ENCODE measurements at regions not wholly inside any gene's neighbourhood (a gene's known extent, or its start where the extent isn't known, plus 50 kb on each side); places are given as distances from the start of the nearest gene placed in this dataset.
A peak's percentile ranks its signal among the peaks of the same experiment; 100 is the strongest.

DNA sequence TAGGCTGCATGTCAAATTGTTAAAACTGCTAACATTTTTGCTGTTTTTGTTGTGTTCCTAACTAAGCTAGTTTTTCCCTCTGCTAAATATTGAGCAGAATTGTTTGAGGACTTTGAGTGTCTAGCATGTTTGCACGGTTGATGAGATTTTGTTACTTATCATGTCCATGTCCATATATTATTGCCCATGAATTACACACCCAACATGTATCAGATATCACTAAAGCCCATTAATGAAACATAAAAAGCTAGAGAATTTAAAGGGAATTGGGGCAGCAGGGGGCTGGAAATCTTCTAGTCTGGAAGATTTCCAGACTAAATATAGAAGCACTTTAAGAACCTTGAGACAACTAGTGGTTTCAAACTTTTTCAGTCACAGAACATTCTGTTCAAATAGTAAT, 197.7 kb downstream of the SNX10 start:
- ChIA-PET CTCF (no interaction called here), POLR2A (interaction anchor here (1.7 kb wide), 1 partner anchor 93 kb away, joined by 4 read pairs; no protein-coding TSS in a partner anchor)
- TF ChIP-seq LEF1 (IDR thresholded peaks at IDR 0.05; ENCODE audit: borderline replicate concordance) (no peak), FOXA1 (IDR thresholded peaks at IDR 0.05) (no peak), ELF4 (IDR thresholded peaks at IDR 0.05) (no peak), CTBP1 (IDR thresholded peaks at IDR 0.05; ENCODE audit: borderline replicate concordance) (0 out of 2 replicates have a peak, but pooled peaks have one; percentile 43), ARNT (IDR thresholded peaks at IDR 0.05) (no peak), L3MBTL2 (conservative IDR thresholded peaks at IDR 0.05) (no peak), FOXK2 (IDR thresholded peaks at IDR 0.05) (no peak), BHLHE40 (IDR thresholded peaks at IDR 0.05; ENCODE audit: borderline replicate concordance) (no peak), SUZ12 (IDR thresholded peaks at IDR 0.05) (no peak), ZNF384 (IDR thresholded peaks at IDR 0.05) (no peak)
- TF ChIP-seq, protein P1, sequence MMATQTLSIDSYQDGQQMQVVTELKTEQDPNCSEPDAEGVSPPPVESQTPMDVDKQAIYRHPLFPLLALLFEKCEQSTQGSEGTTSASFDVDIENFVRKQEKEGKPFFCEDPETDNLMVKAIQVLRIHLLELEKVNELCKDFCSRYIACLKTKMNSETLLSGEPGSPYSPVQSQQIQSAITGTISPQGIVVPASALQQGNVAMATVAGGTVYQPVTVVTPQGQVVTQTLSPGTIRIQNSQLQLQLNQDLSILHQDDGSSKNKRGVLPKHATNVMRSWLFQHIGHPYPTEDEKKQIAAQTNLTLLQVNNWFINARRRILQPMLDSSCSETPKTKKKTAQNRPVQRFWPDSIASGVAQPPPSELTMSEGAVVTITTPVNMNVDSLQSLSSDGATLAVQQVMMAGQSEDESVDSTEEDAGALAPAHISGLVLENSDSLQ (IDR thresholded peaks at IDR 0.05): peak; percentile 47
- no peak for DNase-seq (ENCODE audit: extremely low spot score)

- TF ChIP-seq L3MBTL2 (conservative IDR thresholded peaks at IDR 0.05) (no peak), ARNT (IDR thresholded peaks at IDR 0.05) (no peak), FOXK2 (IDR thresholded peaks at IDR 0.05) (no peak), ELF4 (IDR thresholded peaks at IDR 0.05) (no peak), NFRKB (IDR thresholded peaks at IDR 0.05) (no peak), BHLHE40 (IDR thresholded peaks at IDR 0.05; ENCODE audit: borderline replicate concordance) (no peak), ZNF384 (IDR thresholded peaks at IDR 0.05) (no peak)
- POLR2A ChIA-PET: interaction anchor here (0.5 to 1.7 kb wide), 2 partner anchors 93 to 692 kb away, joined by 3 to 4 read pairs; no protein-coding TSS in a partner anchor
- DNase-seq (ENCODE audit: extremely low spot score): no peak
- CTCF ChIA-PET: no interaction called here
Measured at GRCh38 chr7:26489906-26490639, 198.4 kb downstream of the SNX10 start.

- POLR2A ChIA-PET: interaction anchor here (0.5 to 1.7 kb wide), 2 partner anchors 94 to 691 kb away, joined by 3 to 4 read pairs; no protein-coding TSS in a partner anchor
- DNase-seq (ENCODE audit: extremely low spot score): no peak
- no peak for TF ChIP-seq BHLHE40 (IDR thresholded peaks at IDR 0.05; ENCODE audit: borderline replicate concordance)
- TF ChIP-seq L3MBTL2 (conservative IDR thresholded peaks at IDR 0.05): peak; percentile 41; the same call in 1 of the 2 replicates
- TF ChIP-seq ARNT (IDR thresholded peaks at IDR 0.05): no peak
- no peak for TF ChIP-seq SUZ12 (IDR thresholded peaks at IDR 0.05)
- TF ChIP-seq, protein P1 (IDR thresholded peaks at IDR 0.05): no peak
- no peak for TF ChIP-seq TARDBP (IDR thresholded peaks at IDR 0.05)
- CTCF ChIA-PET: interaction anchor here (1.0 to 1.1 kb wide), 2 partner anchors 121 to 177 kb away, joined by 3 read pairs; no protein-coding TSS in a partner anchor
Measured at GRCh38 chr7:26490640-26491624, 199.3 kb downstream of the SNX10 start.

GRCh38 chr7:26492816-26493215, 201.2 kb downstream of the SNX10 start:
- DNase-seq (ENCODE audit: extremely low spot score): no peak
- ChIA-PET CTCF (no interaction called here), POLR2A (no interaction called here)
- TF ChIP-seq FOXA1 (IDR thresholded peaks at IDR 0.05): no peak
- TF ChIP-seq, protein P1 (IDR thresholded peaks at IDR 0.05): no peak
- TF ChIP-seq FOXM1 (IDR thresholded peaks at IDR 0.05; ENCODE audit: borderline replicate concordance): no peak
- no peak for TF ChIP-seq BHLHE40 (IDR thresholded peaks at IDR 0.05; ENCODE audit: borderline replicate concordance)
- no peak for TF ChIP-seq HDGF (IDR thresholded peaks at IDR 0.05; ENCODE audit: borderline replicate concordance)
- TF ChIP-seq SP1 (IDR thresholded peaks at IDR 0.05): no peak
- no peak for TF ChIP-seq NFRKB (IDR thresholded peaks at IDR 0.05)
- TF ChIP-seq ELF4 (IDR thresholded peaks at IDR 0.05): no peak
- no peak for TF ChIP-seq L3MBTL2 (conservative IDR thresholded peaks at IDR 0.05)
- no peak for TF ChIP-seq ZNF384 (IDR thresholded peaks at IDR 0.05)
- TF ChIP-seq CTBP1 (IDR thresholded peaks at IDR 0.05; ENCODE audit: borderline replicate concordance): no peak
- TF ChIP-seq ARNT (IDR thresholded peaks at IDR 0.05): no peak
- TF ChIP-seq TARDBP (IDR thresholded peaks at IDR 0.05): no peak
- TF ChIP-seq FOXK2 (IDR thresholded peaks at IDR 0.05): no peak
- TF ChIP-seq SUZ12 (IDR thresholded peaks at IDR 0.05): no peak
- TF ChIP-seq LEF1 (IDR thresholded peaks at IDR 0.05; ENCODE audit: borderline replicate concordance): no peak

DNA sequence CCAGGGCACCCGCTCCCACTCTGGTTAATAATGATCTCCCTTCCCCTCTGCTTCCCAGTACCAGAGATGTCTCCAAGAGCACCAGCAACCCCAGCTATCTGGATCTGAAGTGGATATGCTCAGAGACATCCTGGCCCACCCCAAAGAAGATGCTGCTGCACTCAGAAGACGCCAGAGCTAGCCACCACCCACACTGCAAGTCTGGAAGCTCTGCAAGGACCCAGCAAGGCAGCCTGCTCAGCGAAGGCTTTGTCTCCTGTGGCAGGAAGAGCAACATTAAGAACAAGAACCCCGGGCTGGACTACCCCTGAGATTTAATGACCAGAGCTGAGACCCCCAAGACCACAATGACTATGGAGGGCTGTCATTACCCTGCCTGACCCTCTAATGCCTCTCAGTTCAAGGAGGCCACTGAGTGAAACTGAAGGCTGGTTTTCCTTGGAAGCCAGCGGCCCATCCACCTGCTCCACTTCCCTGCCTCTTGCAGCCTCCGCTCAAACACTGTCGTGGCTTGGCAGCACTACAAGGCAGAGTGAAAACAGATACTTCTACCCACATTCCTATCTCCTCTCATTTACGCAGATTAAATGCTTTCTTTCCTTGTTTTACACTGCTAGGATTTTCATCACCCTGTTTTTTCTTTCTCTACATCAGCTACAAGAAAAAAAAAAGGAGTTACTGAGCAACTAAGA, 202.2 kb downstream of the SNX10 start:
- ChIA-PET POLR2A (interaction anchor here (1.0 kb wide), 1 partner anchor 95 kb away, joined by 3 read pairs; no protein-coding TSS in a partner anchor), CTCF (no interaction called here)
- DNase-seq (ENCODE audit: extremely low spot score): no peak
- TF ChIP-seq, protein P1 (IDR thresholded peaks at IDR 0.05): no peak
- TF ChIP-seq SP1 (IDR thresholded peaks at IDR 0.05): no peak
- TF ChIP-seq LEF1 (IDR thresholded peaks at IDR 0.05; ENCODE audit: borderline replicate concordance): no peak

Measured in HEK293T (cell line).